PC-9 (cell line): ENCODE measurements at regions not wholly inside any gene's neighbourhood (a gene's known extent, or its start where the extent isn't known, plus 50 kb on each side); places are given as distances from the start of the nearest gene placed in this dataset.

ENCODE experiments used
- EZH2 ChIP-seq: fragments of 200-600 bp; sonication (generic); IDR thresholded peaks from 2 replicates; pipeline ENCODE4 v1.8.0; 2017; ENCODE audit warnings: antibody characterized with exemption, low read depth
- TF ChIP-seq, protein P1 (sequence below): fragments of 200-600 bp; sonication (generic); conservative IDR thresholded peaks from 2 replicates; pipeline ENCODE4 v1.6.1; 2017; ENCODE audit warnings: mixed run types, antibody characterized with exemption, mild to moderate bottlenecking, moderate library complexity

DNA sequence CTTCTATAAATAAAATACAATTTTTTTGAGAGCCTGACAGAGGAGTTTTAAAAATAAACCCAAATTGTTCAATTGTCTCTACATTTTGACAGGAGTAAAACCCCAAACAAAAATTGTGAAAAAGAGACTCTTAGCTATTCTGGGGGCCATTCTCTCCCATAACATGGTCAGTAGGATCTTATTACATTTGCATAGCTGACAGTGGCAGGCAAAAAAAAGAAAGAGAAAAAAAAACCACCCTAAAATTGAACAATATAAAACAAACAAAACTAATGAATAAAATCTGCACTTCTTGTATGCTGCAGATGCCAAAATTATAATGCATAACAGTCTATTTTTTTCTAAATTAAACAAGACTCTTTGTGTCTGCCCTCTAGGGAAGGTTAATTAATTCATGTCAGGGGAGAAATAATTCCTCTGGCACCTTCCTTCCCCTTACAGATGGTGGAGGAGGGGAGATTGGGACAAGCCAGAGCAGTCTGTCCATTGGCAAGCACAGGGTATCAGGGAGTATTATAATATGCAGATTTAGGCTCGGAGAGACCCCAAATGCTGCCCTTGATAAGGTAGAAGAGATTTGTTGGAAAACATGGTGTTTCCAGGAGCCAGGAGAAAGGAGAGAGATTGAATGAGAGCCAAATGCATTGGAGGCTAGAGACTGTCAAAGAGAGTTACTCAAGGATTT is 79.7 kb upstream of the CDH6 start:
- TF ChIP-seq, protein P1, sequence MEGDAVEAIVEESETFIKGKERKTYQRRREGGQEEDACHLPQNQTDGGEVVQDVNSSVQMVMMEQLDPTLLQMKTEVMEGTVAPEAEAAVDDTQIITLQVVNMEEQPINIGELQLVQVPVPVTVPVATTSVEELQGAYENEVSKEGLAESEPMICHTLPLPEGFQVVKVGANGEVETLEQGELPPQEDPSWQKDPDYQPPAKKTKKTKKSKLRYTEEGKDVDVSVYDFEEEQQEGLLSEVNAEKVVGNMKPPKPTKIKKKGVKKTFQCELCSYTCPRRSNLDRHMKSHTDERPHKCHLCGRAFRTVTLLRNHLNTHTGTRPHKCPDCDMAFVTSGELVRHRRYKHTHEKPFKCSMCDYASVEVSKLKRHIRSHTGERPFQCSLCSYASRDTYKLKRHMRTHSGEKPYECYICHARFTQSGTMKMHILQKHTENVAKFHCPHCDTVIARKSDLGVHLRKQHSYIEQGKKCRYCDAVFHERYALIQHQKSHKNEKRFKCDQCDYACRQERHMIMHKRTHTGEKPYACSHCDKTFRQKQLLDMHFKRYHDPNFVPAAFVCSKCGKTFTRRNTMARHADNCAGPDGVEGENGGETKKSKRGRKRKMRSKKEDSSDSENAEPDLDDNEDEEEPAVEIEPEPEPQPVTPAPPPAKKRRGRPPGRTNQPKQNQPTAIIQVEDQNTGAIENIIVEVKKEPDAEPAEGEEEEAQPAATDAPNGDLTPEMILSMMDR = no peak
- TF ChIP-seq EZH2 = no peak
